ENCODE measurements at regions not wholly inside any gene's neighbourhood (a gene's known extent, or its start where the extent isn't known, plus 50 kb on each side); places are given as distances from the start of the nearest gene placed in this dataset.

GRCh38 chr10:59109826-59110225, 66.6 kb upstream of the PHYHIPL start:
- DNase-seq (ENCODE audit: low read depth) = no peak
- TF ChIP-seq CTCF (conservative IDR thresholded peaks at IDR 0.05; ENCODE audit: low read depth, low read length) = no peak
- no peak overlapping the region for H3K4me3 ChIP-seq (ENCODE audit: low read depth, low read length)

- no peak for DNase-seq (ENCODE audit: low read depth)
- TF ChIP-seq CTCF (conservative IDR thresholded peaks at IDR 0.05; ENCODE audit: low read depth, low read length) = no peak
- H3K4me3 ChIP-seq (ENCODE audit: low read depth, low read length) = no peak overlapping the region
Measured at GRCh38 chr10:59124187-59124586, 52.3 kb upstream of the PHYHIPL start.

GRCh38 chr10:59125666-59126065, 50.8 kb upstream of the PHYHIPL start:
- no peak overlapping the region for H3K4me3 ChIP-seq (ENCODE audit: low read depth, low read length)
- DNase-seq (ENCODE audit: low read depth) = no peak
- TF ChIP-seq CTCF (conservative IDR thresholded peaks at IDR 0.05; ENCODE audit: low read depth, low read length) = no peak

- no peak for DNase-seq (ENCODE audit: low read depth)
- no peak for TF ChIP-seq CTCF (conservative IDR thresholded peaks at IDR 0.05; ENCODE audit: low read depth, low read length)
- H3K4me3 ChIP-seq (ENCODE audit: low read depth, low read length) = no peak overlapping the region
Measured at GRCh38 chr10:59126261-59126660, 50.2 kb upstream of the PHYHIPL start.
